ENCODE measurements at regions not wholly inside any gene's neighbourhood (a gene's known extent, or its start where the extent isn't known, plus 50 kb on each side); places are given as distances from the start of the nearest gene placed in this dataset.

DNA sequence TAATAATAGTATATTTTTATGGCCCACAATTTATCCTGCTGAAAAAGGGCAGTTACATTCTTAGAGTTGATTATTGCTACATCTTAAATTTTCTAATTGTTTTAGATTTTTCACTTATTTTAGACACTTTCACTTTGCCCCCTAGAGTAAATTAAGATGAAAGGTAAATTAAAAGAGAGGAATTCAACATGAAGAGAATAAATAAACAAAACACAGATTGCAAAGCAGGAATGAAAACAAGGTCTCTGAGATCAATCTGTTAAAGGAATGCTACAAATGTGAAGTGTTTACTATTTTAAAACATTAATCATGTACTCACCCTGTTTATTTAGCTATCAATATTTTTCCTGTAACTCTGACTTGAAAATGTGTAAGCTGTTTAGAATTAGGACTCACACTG, 113.5 kb upstream of the ETAA1 start:
- Histone ChIP-seq H4K8ac (ENCODE audit: low read depth in 2 of 2, low read length in 2 of 2) (no peak overlapping the region; a peak in 1 of 4 replicates), H2AK5ac (ENCODE audit: low read depth, low read length) (no peak overlapping the region), H3K79me1 (ENCODE audit: low read depth in 1 of 2, low read length in 2 of 2) (peaks cover 0 to 4% of the 10 kb centered on the region in 2 experiments; a peak in 1 of 4 replicates), H2BK120ac (ENCODE audit: low read depth, low read length) (no peak overlapping the region), H4K5ac (ENCODE audit: low read depth, low read length) (no peak overlapping the region), H3K9me1 (ENCODE audit: insufficient read depth, low read length) (peaks cover 9% of the 10 kb centered on the region; the same call in 1 of the 2 replicates), H3K36me3 (ENCODE audit: control insufficient read depth, insufficient read depth, low read length) (no peaks in the 10 kb centered on the region), H3K4ac (ENCODE audit: low read depth, low read length) (no peak overlapping the region), H3K9ac (ENCODE audit: low read depth, low read length) (no peak overlapping the region), H3K4me1 (ENCODE audit: control insufficient read depth, insufficient read depth, low read length) (peaks cover 9% of the 10 kb centered on the region), H2BK20ac (ENCODE audit: low read depth, low read length) (no peak overlapping the region), H3K27me3 (ENCODE audit: control insufficient read depth, insufficient read depth, low read length) (no peaks in the 10 kb centered on the region), H3K56ac (ENCODE audit: extremely low read depth, insufficient read depth, low read length) (no peak overlapping the region), H3K14ac (replicated peaks; ENCODE audit: low read depth, low read length) (no peak overlapping the region), H3K4me3 (ENCODE audit: insufficient read depth, low read depth, low read length) (no peak overlapping the region), H3K4me2 (ENCODE audit: low read depth, low read length) (peak overlapping the region; percentile 26; the same call in 1 of the 2 replicates), H3K23ac (ENCODE audit: low read depth, low read length) (no peak overlapping the region), H4K91ac (ENCODE audit: insufficient read depth, low read depth, low read length) (no peak overlapping the region), H3K9me3 (ENCODE audit: control insufficient read depth, insufficient read depth, low read length) (no peaks in the 10 kb centered on the region), H4K20me1 (ENCODE audit: insufficient read depth, low read length) (no peaks in the 10 kb centered on the region), H3K18ac (ENCODE audit: low read depth, low read length) (no peak overlapping the region), H2AK9ac (replicated peaks; ENCODE audit: low read depth, low read length, poor library complexity) (no peak overlapping the region), H2BK5ac (ENCODE audit: low read depth, low read length, poor library complexity, severe bottlenecking) (peak overlapping the region; percentile 33), H2BK15ac (ENCODE audit: low read depth, low read length) (no peak overlapping the region), H3K27ac (ENCODE audit: insufficient read depth, low read length) (no peak overlapping the region), H2AFZ (replicated peaks; ENCODE audit: low read length, poor library complexity) (no peak overlapping the region)
- ChIA-PET CTCF (interaction anchor here (0.5 to 1.3 kb wide), 3 partner anchors 9 to 37 kb away, joined by 3 read pairs; no protein-coding TSS in a partner anchor), POLR2A (ENCODE audit: unreplicated experiment) (no interaction called here)
- dilution Hi-C loops (cut with HindIII; ENCODE audit: low sequenced_read_pairs, unreplicated experiment) (no loop called here), intact Hi-C loops (cut with micrococcal nuclease) (no loop called here), in situ Hi-C loops (cut with MboI; ENCODE audit: low sequenced_read_pairs) (no loop called here)
- no peak for TF ChIP-seq MXI1 (IDR thresholded peaks at IDR 0.05; ENCODE audit: borderline replicate concordance, low read depth, low read length)
- no peak for TF ChIP-seq MAFK (IDR thresholded peaks at IDR 0.05; ENCODE audit: low read depth, low read length)
- TF ChIP-seq CEBPB (IDR thresholded peaks at IDR 0.05; ENCODE audit: low read depth, low read length): no peak
- TF ChIP-seq, protein P1, sequence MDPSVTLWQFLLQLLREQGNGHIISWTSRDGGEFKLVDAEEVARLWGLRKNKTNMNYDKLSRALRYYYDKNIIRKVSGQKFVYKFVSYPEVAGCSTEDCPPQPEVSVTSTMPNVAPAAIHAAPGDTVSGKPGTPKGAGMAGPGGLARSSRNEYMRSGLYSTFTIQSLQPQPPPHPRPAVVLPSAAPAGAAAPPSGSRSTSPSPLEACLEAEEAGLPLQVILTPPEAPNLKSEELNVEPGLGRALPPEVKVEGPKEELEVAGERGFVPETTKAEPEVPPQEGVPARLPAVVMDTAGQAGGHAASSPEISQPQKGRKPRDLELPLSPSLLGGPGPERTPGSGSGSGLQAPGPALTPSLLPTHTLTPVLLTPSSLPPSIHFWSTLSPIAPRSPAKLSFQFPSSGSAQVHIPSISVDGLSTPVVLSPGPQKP (IDR thresholded peaks at IDR 0.05; ENCODE audit: borderline replicate concordance, low read depth, low read length): no peak
- no peak for TF ChIP-seq CTCF (conservative IDR thresholded peaks at IDR 0.05; ENCODE audit: low read depth, low read length)
- TF ChIP-seq RCOR1 (IDR thresholded peaks at IDR 0.05; ENCODE audit: insufficient replicate concordance, low read length): no peak
- TF ChIP-seq POLR2A (IDR thresholded peaks at IDR 0.05; ENCODE audit: low read depth, low read length): no peak
- TF ChIP-seq NFE2L2 (IDR thresholded peaks at IDR 0.05; ENCODE audit: low read depth, low read length): no peak
- no peak for TF ChIP-seq SMC3 (IDR thresholded peaks at IDR 0.05; ENCODE audit: low read depth, low read length)
- no peak for TF ChIP-seq FOS (IDR thresholded peaks at IDR 0.05; ENCODE audit: low read depth, low read length)
- TF ChIP-seq BHLHE40 (IDR thresholded peaks at IDR 0.05; ENCODE audit: low read depth, low read length): no peak
- TF ChIP-seq MAZ (IDR thresholded peaks at IDR 0.05; ENCODE audit: borderline replicate concordance, low read depth, low read length): no peak
- no peak for TF ChIP-seq RAD21 (IDR thresholded peaks at IDR 0.05; ENCODE audit: low read length)
- TF ChIP-seq RFX5 (IDR thresholded peaks at IDR 0.05; ENCODE audit: low read depth, low read length): no peak
- TF ChIP-seq USF2 (IDR thresholded peaks at IDR 0.05; ENCODE audit: low read depth, low read length): no peak
- TF ChIP-seq CHD1 (IDR thresholded peaks at IDR 0.05; ENCODE audit: low read depth, low read length): no peak
- ATAC-seq (ENCODE audit: low read depth): no peak
- no peak for DNase-seq
- BruUV-seq (replicated peaks): no TSS peak

Measured in IMR-90 (cell line).